HCT116 (cell line): ENCODE measurements at regions not wholly inside any gene's neighbourhood (a gene's known extent, or its start where the extent isn't known, plus 50 kb on each side); places are given as distances from the start of the nearest gene placed in this dataset.

Experiments
- ATAC-seq: fragments of 200-7000 bp; cut with Tn5 transposase; 2 replicates; pipeline ENCODE4 v1.9.1; 2020; ENCODE audit warnings: mild to moderate bottlenecking, moderate library complexity
- BruUV-seq: library from RNA; stranded (reverse); fragments of 400-500 nt; replicated peaks from 2 replicates; lab custom pipeline; 2021; lab: Mats Ljungman, UMichigan
- CTCF ChIA-PET: fragments of 300-600 bp; sonication (Branson Sonifier 250); formaldehyde crosslinking; loops from one replicate; lab custom pipeline; 2021; ENCODE audit warnings: antibody characterized with exemption; lab: Charles Lee
- POLR2A ChIA-PET: fragments of 300-600, 350-600 bp; sonication (Branson Sonifier 250); formaldehyde crosslinking; loops from one replicate; lab custom pipeline; 2021; ENCODE audit warnings: antibody characterized with exemption; lab: Charles Lee
- RAD21 ChIA-PET, 2 experiments: fragments of 300-600 bp; sonication (Branson Sonifier 250); formaldehyde crosslinking; loops; one replicate each; lab custom pipeline; 2023; ENCODE audit warnings: low total read pairs in 2 of 2; ENCODE audit not compliant: uncharacterized antibody in 2 of 2, unreplicated experiment in 2 of 2, low non-redundant PET in 1 of 2; lab: Charles Lee
- DNase-seq: peaks from one replicate; pipeline ENCODE4 v3.0.0-alpha.2; 2010; ENCODE audit warnings: low read depth, low spot score
- H2AFZ ChIP-seq: fragments of 200-600 bp; shearing (Covaris generic), sonication (generic); 2 replicates; pipeline ENCODE4 v1.6.1; 2017; ENCODE audit warnings: low read depth, mixed run types, mixed read lengths, antibody characterized with exemption, low read length; ENCODE audit not compliant: poor library complexity, severe bottlenecking
- H3K27ac ChIP-seq: 2 replicates; pipeline ENCODE4 v1.5.1; 2012; ENCODE audit warnings: low read depth, low read length
- H3K27me3 ChIP-seq: fragments of 200-600 bp; sonication (generic); 2 replicates; pipeline ENCODE4 v1.6.1; 2016; ENCODE audit warnings: mixed run types, low read length, mixed read lengths; ENCODE audit not compliant: insufficient read depth
- H3K36me3 ChIP-seq, 2 experiments: fragments of 200-500 bp in 1 of 2; fragments of 200-600 bp in 1 of 2; sonication (Bioruptor generic) in 1 of 2; sonication (generic) in 1 of 2; 2 replicates each; pipeline versions ENCODE4 v1.5.1 to v1.6.1; 2014 to 2016; ENCODE audit warnings: low read length in 2 of 2, inconsistent platforms in 1 of 2, mixed read lengths in 1 of 2, mixed run types in 1 of 2; ENCODE audit not compliant: insufficient read depth in 2 of 2, control insufficient read depth in 1 of 2
- H3K4me1 ChIP-seq, 2 experiments: fragments of 200-600 bp in 1 of 2; sonication (generic) in 1 of 2; 2 replicates each; pipeline versions ENCODE4 v1.5.1 to v1.6.1; 2012 to 2017; ENCODE audit warnings: low read length in 2 of 2, inconsistent platforms in 1 of 2, mild to moderate bottlenecking in 1 of 2, mixed read lengths in 1 of 2, mixed run types in 1 of 2, moderate library complexity in 1 of 2; ENCODE audit not compliant: insufficient read depth in 2 of 2, control insufficient read depth in 1 of 2
- H3K4me2 ChIP-seq: fragments of 200-600 bp; sonication (generic); 2 replicates; pipeline ENCODE4 v1.6.1; 2017; ENCODE audit warnings: mixed run types, low read length, mixed read lengths
- H3K4me3 ChIP-seq, 2 experiments: fragments of 200-600 bp in 1 of 2; sonication (generic) in 1 of 2; replicated peaks in 1 of 2; 2 replicates each; pipeline ENCODE4 v1.5.1; 2011 to 2016; ENCODE audit warnings: low read length in 2 of 2, control low read depth in 1 of 2, low read depth in 1 of 2, mild to moderate bottlenecking in 1 of 2, mixed read lengths in 1 of 2, mixed run types in 1 of 2
- H3K79me2 ChIP-seq: fragments of 200-600 bp; sonication (generic); 2 replicates; pipeline ENCODE4 v1.6.1; 2017; ENCODE audit warnings: mild to moderate bottlenecking, mixed run types, low read length, moderate library complexity, mixed read lengths; ENCODE audit not compliant: insufficient read depth
- H3K9ac ChIP-seq: fragments of 200-600 bp; sonication (generic); 2 replicates; pipeline ENCODE4 v1.6.1; 2016; ENCODE audit warnings: low read length, mixed read lengths
- H3K9me2 ChIP-seq: fragments of 200-600 bp; sonication (generic), shearing (Covaris generic); 2 replicates; pipeline ENCODE4 v1.6.1; 2017; ENCODE audit warnings: mixed run types, mild to moderate bottlenecking, moderate library complexity; ENCODE audit not compliant: insufficient read depth
- H3K9me3 ChIP-seq, 2 experiments: fragments of 200-500 bp in 1 of 2; fragments of 200-600 bp in 1 of 2; sonication (Bioruptor generic) in 1 of 2; sonication (generic) in 1 of 2; 2 replicates each; pipeline ENCODE4 v1.6.1; 2014 to 2017; ENCODE audit warnings: low read length in 2 of 2, mixed read lengths in 2 of 2, inconsistent platforms in 1 of 2, low read depth in 1 of 2, mild to moderate bottlenecking in 1 of 2, mixed run types in 1 of 2, moderate library complexity in 1 of 2; ENCODE audit not compliant: control insufficient read depth in 1 of 2, insufficient read depth in 1 of 2
- H4K20me1 ChIP-seq: fragments of 200-600 bp; sonication (generic), shearing (Covaris generic); 2 replicates; pipeline ENCODE4 v1.6.1; 2017; ENCODE audit warnings: mixed run types, mild to moderate bottlenecking, moderate library complexity; ENCODE audit not compliant: insufficient read depth
- ATF3 ChIP-seq: IDR thresholded peaks from 2 replicates; pipeline ENCODE4 v1.6.1; 2012
- CBX3 ChIP-seq: IDR thresholded peaks from 2 replicates; pipeline ENCODE4 v1.6.1; 2012; ENCODE audit warnings: low read depth
- CEBPB ChIP-seq: IDR thresholded peaks from 2 replicates; pipeline ENCODE4 v1.6.1; 2012; ENCODE audit warnings: low read depth
- CTCF ChIP-seq, 3 experiments: fragments of 200-600 bp in 1 of 3; sonication (generic) in 1 of 3; IDR thresholded peaks in 2 of 3; conservative IDR thresholded peaks in 1 of 3; 2 replicates each; pipeline ENCODE4 v1.5.1; 2012 to 2017; ENCODE audit warnings: low read depth in 2 of 3, low read length in 2 of 3, antibody characterized with exemption in 1 of 3, borderline replicate concordance in 1 of 3, control low read depth in 1 of 3, mild to moderate bottlenecking in 1 of 3, mixed read lengths in 1 of 3, mixed run types in 1 of 3, moderate library complexity in 1 of 3; ENCODE audit not compliant: insufficient read depth in 1 of 3
- EGR1 ChIP-seq: IDR thresholded peaks from 2 replicates; pipeline ENCODE4 v1.6.1; 2012; ENCODE audit warnings: low read depth
- ELF1 ChIP-seq: IDR thresholded peaks from 2 replicates; pipeline ENCODE4 v1.6.1; 2012; ENCODE audit warnings: low read depth, borderline replicate concordance
- EZH2 ChIP-seq: fragments of 200-600 bp; sonication (generic); IDR thresholded peaks from 2 replicates; pipeline ENCODE4 v1.6.1; 2017; ENCODE audit warnings: antibody characterized with exemption, mixed run types
- FOSL1 ChIP-seq: IDR thresholded peaks from 2 replicates; pipeline ENCODE4 v1.6.1; 2012; ENCODE audit warnings: low read depth
- MAX ChIP-seq: IDR thresholded peaks from 2 replicates; pipeline ENCODE4 v1.6.1; 2012
- POLR2A ChIP-seq: IDR thresholded peaks from 2 replicates; pipeline ENCODE4 v1.7.0; 2011; ENCODE audit warnings: borderline replicate concordance; ENCODE audit not compliant: insufficient read depth, insufficient read length; ENCODE audit errors: extremely low read depth
- RAD21 ChIP-seq: IDR thresholded peaks from 2 replicates; pipeline ENCODE4 v1.6.1; 2012; ENCODE audit warnings: low read depth, mild to moderate bottlenecking
- SIN3A ChIP-seq: IDR thresholded peaks from 2 replicates; pipeline ENCODE4 v1.6.1; 2012; ENCODE audit warnings: low read depth
- YY1 ChIP-seq: IDR thresholded peaks from 2 replicates; pipeline ENCODE4 v1.6.1; 2011; ENCODE audit warnings: low read length, low read depth, moderate library complexity, mild to moderate bottlenecking; ENCODE audit not compliant: insufficient replicate concordance; ENCODE audit errors: extremely low read depth
- ZFX ChIP-seq: fragments of 450-650 bp; IDR thresholded peaks from 2 replicates; pipeline ENCODE4 v1.6.1; 2017
- ZNF274 ChIP-seq: fragments of 200-500 bp; sonication (Bioruptor generic); IDR thresholded peaks from 2 replicates; pipeline ENCODE4 v1.6.1; 2014; ENCODE audit warnings: mild to moderate bottlenecking, low read depth, low read length, inconsistent platforms
- intact Hi-C: fragments of 100-400 bp; cut with micrococcal nuclease; formaldehyde crosslinking; loops from 2 replicates; pipeline ENCODE4 v1.10.0; 2022

GRCh38 chr6:47145212-47145611, 103.1 kb upstream of the ADGRF1 start:
- Histone ChIP-seq H3K4me1 (peaks cover 0 to 8% of the 10 kb centered on the region in 2 experiments; a peak in 3 of 4 replicates), H3K36me3 (no peaks in the 10 kb centered on the region), H2AFZ (no peak overlapping the region), H3K27ac (no peak overlapping the region), H3K9me2 (no peaks in the 10 kb centered on the region), H3K79me2 (no peaks in the 10 kb centered on the region), H3K9ac (no peak overlapping the region), H4K20me1 (no peaks in the 10 kb centered on the region), H3K4me3 (no peak overlapping the region), H3K27me3 (no peaks in the 10 kb centered on the region), H3K4me2 (no peak overlapping the region)
- CTCF ChIA-PET, result interaction anchor here (1.6 kb wide), 1 partner anchor 48 kb away, joined by 3 read pairs; no protein-coding TSS in a partner anchor
- ATAC-seq (no peak), DNase-seq (no peak)
- RAD21 ChIA-PET, result no interaction called here
- intact Hi-C loops, result no loop called here
- POLR2A ChIA-PET, result no interaction called here
- no TSS peak for BruUV-seq
- TF ChIP-seq MAX, result no peak
- no peak for TF ChIP-seq FOSL1
- TF ChIP-seq, all 23 proteins: peak for 0
- H3K9me3 ChIP-seq, result no peaks in the 10 kb centered on the region

GRCh38 chr6:47144306-47144705, 102.2 kb upstream of the ADGRF1 start:
- no peak for ATAC-seq
- Histone ChIP-seq H3K4me2 (no peak overlapping the region), H3K9me3 (no peaks in the 10 kb centered on the region), H3K36me3 (no peaks in the 10 kb centered on the region), H3K27me3 (no peaks in the 10 kb centered on the region), H3K4me3 (no peak overlapping the region), H3K9me2 (no peaks in the 10 kb centered on the region), H3K27ac (no peak overlapping the region), H4K20me1 (no peaks in the 10 kb centered on the region), H2AFZ (no peak overlapping the region), H3K9ac (no peak overlapping the region), H3K4me1 (peaks cover 0 to 8% of the 10 kb centered on the region in 2 experiments; a peak in 3 of 4 replicates), H3K79me2 (no peaks in the 10 kb centered on the region)
- POLR2A ChIA-PET, result no interaction called here
- no peak for TF ChIP-seq EZH2
- no peak for TF ChIP-seq ZFX
- no peak for TF ChIP-seq EGR1
- TF ChIP-seq CEBPB, result no peak
- no peak for TF ChIP-seq ATF3
- TF ChIP-seq ZNF274, result no peak
- no peak for TF ChIP-seq FOSL1
- TF ChIP-seq CBX3, result no peak
- TF ChIP-seq SIN3A, result no peak
- TF ChIP-seq POLR2A, result no peak
- TF ChIP-seq ELF1, result no peak
- TF ChIP-seq YY1, result no peak
- no peak for TF ChIP-seq CTCF (IDR thresholded peaks at IDR 0.05 in 2 of 3, conservative IDR thresholded peaks at IDR 0.05 in 1 of 3; ENCODE audit: borderline replicate concordance in 1 of 3, insufficient read depth in 1 of 3, low read depth in 2 of 3, low read length in 2 of 3)
- no peak for TF ChIP-seq MAX
- TF ChIP-seq RAD21, result no peak
- intact Hi-C loops, result no loop called here
- CTCF ChIA-PET, result interaction anchor here (1.6 kb wide), 1 partner anchor 47 kb away, joined by 3 read pairs; no protein-coding TSS in a partner anchor
- no peak for DNase-seq
- BruUV-seq, result no TSS peak
- RAD21 ChIA-PET, result no interaction called here
